Tibial artery (tissue), 4 donors: ENCODE measurements at regions not wholly inside any gene's neighbourhood (a gene's known extent, or its start where the extent isn't known, plus 50 kb on each side); places are given as distances from the start of the nearest gene placed in this dataset.

ENCODE experiments used
- DNase-seq, 2 donors: peaks; one replicate each; pipeline ENCODE4 v3.0.0-alpha.2; 2019
- H3K27ac ChIP-seq, 2 donors: fragments of 200-600 bp; sonication (generic) in 1 of 2; 1 replicate in 1 of 2; 2 replicates in 1 of 2; pipeline ENCODE4 v1.5.1; 2018 to 2019; ENCODE audit warnings: mild to moderate bottlenecking in 1 of 2
- H3K27me3 ChIP-seq, 2 donors: fragments of 200-600 bp; sonication (generic) in 1 of 2; one replicate each; pipeline versions ENCODE4 v1.5.1 to v1.6.0; 2016 to 2019
- H3K36me3 ChIP-seq, 3 donors: fragments of 200-600 bp; sonication (generic) in 2 of 3; one replicate each; pipeline ENCODE4 v1.5.1; 2016 to 2019; ENCODE audit warnings: mild to moderate bottlenecking in 2 of 3
- H3K4me1 ChIP-seq, 4 donors: fragments of 200-600 bp; sonication (generic) in 2 of 4; 1 replicate in 3 of 4; 2 replicates in 1 of 4; pipeline ENCODE4 v1.5.1; 2016 to 2019
- H3K4me3 ChIP-seq, 2 donors: fragments of 200-600 bp; sonication (generic) in 1 of 2; 1 replicate in 1 of 2; 2 replicates in 1 of 2; pipeline ENCODE4 v1.5.1; 2018 to 2019; ENCODE audit warnings: mild to moderate bottlenecking in 2 of 2
- H3K9me3 ChIP-seq, 3 donors: fragments of 200-600 bp; sonication (generic) in 1 of 3; one replicate each; pipeline ENCODE4 v1.5.1; 2016 to 2019
- CTCF ChIP-seq, 2 experiments: fragments of 200-600 bp in 1 of 2; fragments of 450-650 bp in 1 of 2; IDR thresholded peaks; one replicate each; pipeline ENCODE4 v1.5.1; 2017 to 2019; ENCODE audit warnings: antibody characterized with exemption in 2 of 2, mild to moderate bottlenecking in 1 of 2, moderate library complexity in 1 of 2
- intact Hi-C: fragments of 100-400 bp; cut with DNase I; formaldehyde crosslinking; loops from one replicate; pipeline ENCODE4 v1.15.0; 2023; ENCODE audit warnings: low total_unique reads

- H3K4me1 ChIP-seq = no peaks in the 10 kb centered on the region
- H3K27ac ChIP-seq = no peak overlapping the region
- no peak overlapping the region for H3K4me3 ChIP-seq
- H3K9me3 ChIP-seq = no peaks in the 10 kb centered on the region
- no peak for DNase-seq
- intact Hi-C loops = no loop called here
- no peaks in the 10 kb centered on the region for H3K27me3 ChIP-seq
- no peak for TF ChIP-seq CTCF (IDR thresholded peaks at IDR 0.05)
- no peaks in the 10 kb centered on the region for H3K36me3 ChIP-seq
Measured at GRCh38 chr2:16312771-16313170, 352.9 kb downstream of the CYRIA start.

DNA sequence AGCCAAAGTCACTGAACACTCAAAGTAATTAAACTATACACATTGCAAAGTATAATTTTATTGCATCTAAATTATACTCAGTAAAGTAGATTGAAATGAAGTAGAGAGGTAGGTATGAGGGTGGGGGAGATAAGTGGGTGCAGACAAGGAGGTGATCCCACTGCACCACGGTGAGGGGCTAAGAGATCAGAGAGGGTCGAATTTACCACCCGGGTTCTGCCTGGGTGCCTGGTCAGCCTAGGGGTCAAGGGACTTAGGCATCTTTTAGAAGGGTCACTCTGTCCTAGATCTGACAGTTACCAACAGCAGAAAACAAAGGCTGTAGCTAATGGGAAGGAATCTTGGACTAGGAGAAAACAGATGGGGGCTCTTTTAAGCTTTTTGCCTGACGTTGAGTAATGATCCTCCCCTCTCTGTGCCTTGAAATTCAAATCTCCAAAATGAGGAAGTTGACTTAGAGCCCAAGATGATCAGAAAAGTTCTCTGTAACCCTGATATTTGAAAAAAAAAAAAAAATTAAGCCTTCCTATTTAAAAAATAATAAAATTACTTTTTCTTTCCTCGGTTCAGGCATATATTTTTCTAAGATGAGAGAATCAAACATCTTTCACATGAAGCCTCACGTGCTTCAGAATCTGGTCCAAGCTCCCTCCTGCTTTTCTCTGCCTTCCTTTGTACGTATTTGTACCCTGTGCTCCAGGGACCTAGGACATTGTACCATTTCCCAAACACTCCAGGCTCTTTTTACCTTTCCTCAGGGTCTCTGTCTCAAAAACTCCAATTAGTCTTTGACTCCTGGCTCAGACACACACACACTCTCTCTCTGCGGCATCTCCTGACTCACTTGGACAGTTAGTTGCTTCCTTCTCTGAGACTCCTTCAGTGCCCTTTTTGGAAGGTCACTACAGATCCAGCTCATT, 353.9 kb downstream of the CYRIA start:
- H3K9me3 ChIP-seq = no peaks in the 10 kb centered on the region
- no peak overlapping the region for H3K4me3 ChIP-seq
- TF ChIP-seq CTCF (IDR thresholded peaks at IDR 0.05) = no peak
- no peak for DNase-seq
- intact Hi-C loops = no loop called here
- no peak overlapping the region for H3K27ac ChIP-seq
- no peaks in the 10 kb centered on the region for H3K4me1 ChIP-seq
- H3K36me3 ChIP-seq = no peaks in the 10 kb centered on the region
- H3K27me3 ChIP-seq = no peaks in the 10 kb centered on the region

GRCh38 chr2:16308816-16309215, 356.8 kb downstream of the CYRIA start:
- Histone ChIP-seq H3K27me3 (no peaks in the 10 kb centered on the region), H3K4me3 (no peak overlapping the region), H3K4me1 (no peaks in the 10 kb centered on the region), H3K9me3 (no peaks in the 10 kb centered on the region), H3K27ac (no peak overlapping the region), H3K36me3 (no peaks in the 10 kb centered on the region)
- intact Hi-C loops = no loop called here
- no peak for DNase-seq
- no peak for TF ChIP-seq CTCF (IDR thresholded peaks at IDR 0.05)

- no peak overlapping the region for H3K4me3 ChIP-seq
- no peak overlapping the region for H3K27ac ChIP-seq
- intact Hi-C loops = no loop called here
- TF ChIP-seq CTCF (IDR thresholded peaks at IDR 0.05) = no peak
- no peaks in the 10 kb centered on the region for H3K27me3 ChIP-seq
- DNase-seq = no peak
- H3K9me3 ChIP-seq = no peaks in the 10 kb centered on the region
- no peaks in the 10 kb centered on the region for H3K36me3 ChIP-seq
- no peaks in the 10 kb centered on the region for H3K4me1 ChIP-seq
Measured at GRCh38 chr2:16304876-16305590, 360.6 kb downstream of the CYRIA start.

DNA sequence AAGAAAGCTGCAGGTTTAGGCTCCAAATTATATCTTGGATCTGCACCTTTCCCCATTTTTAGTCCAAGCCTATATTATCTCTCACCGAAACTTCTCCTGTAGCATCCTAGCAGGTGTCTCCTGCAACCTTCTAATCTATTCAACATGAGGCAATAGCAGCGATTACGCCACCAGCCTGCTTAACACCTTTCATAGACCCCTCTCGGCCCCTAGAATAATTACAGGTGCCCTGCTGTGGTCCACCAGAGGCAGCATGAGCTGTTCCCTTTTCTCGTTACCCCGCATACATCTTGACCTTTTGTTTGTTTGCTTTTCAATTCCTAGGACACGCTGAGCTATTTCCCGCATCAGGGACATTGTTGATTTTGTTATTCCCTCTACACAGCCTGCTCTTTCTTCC, 361.9 kb downstream of the CYRIA start:
- intact Hi-C loops = no loop called here

More for the DNA sequence above, 361.9 kb downstream of the CYRIA start:
- no peak for TF ChIP-seq CTCF (IDR thresholded peaks at IDR 0.05)
- no peak overlapping the region for H3K27ac ChIP-seq
- no peaks in the 10 kb centered on the region for H3K9me3 ChIP-seq
- H3K4me3 ChIP-seq = no peak overlapping the region
- H3K36me3 ChIP-seq = no peaks in the 10 kb centered on the region
- no peak for DNase-seq
- H3K4me1 ChIP-seq = no peaks in the 10 kb centered on the region
- H3K27me3 ChIP-seq = no peaks in the 10 kb centered on the region
